Natural killer cell (primary cell): ENCODE measurements at regions not wholly inside any gene's neighbourhood (a gene's known extent, or its start where the extent isn't known, plus 50 kb on each side); places are given as distances from the start of the nearest gene placed in this dataset.
"Not testable (repeated sequence)": the region's sequence is repeated elsewhere in the genome, so short reads cannot be mapped to it uniquely, and the experiment has no call there.

Source experiments
- ATAC-seq, 3 donors: fragments of 150-1000 bp in 2 of 3; fragments of 200-7000 bp in 1 of 3; cut with Tn5 transposase; 1 replicate in 1 of 3; 2 replicates in 2 of 3; pipeline ENCODE4 v1.10.0; 2021; ENCODE audit warnings: mild to moderate bottlenecking in 2 of 3, moderate library complexity in 2 of 3
- DNase-seq, 2 donors: peaks; one replicate each; pipeline versions ENCODE4 v3.0.0 to v3.0.0-alpha.2; 2013 to 2021; ENCODE audit warnings: mixed read lengths in 1 of 2
- H3K27ac ChIP-seq: one replicate; pipeline ENCODE4 v1.5.1; 2013; ENCODE audit warnings: mild to moderate bottlenecking, low read length
- H3K27me3 ChIP-seq: one replicate; pipeline ENCODE4 v1.6.1; 2013; ENCODE audit warnings: low read length; ENCODE audit not compliant: control insufficient read depth, insufficient read depth
- H3K36me3 ChIP-seq: one replicate; pipeline ENCODE4 v1.6.1; 2013; ENCODE audit warnings: low read length; ENCODE audit not compliant: control insufficient read depth, insufficient read depth
- H3K4me1 ChIP-seq: one replicate; pipeline ENCODE4 v1.6.1; 2013; ENCODE audit warnings: low read length; ENCODE audit not compliant: control insufficient read depth, insufficient read depth
- H3K4me3 ChIP-seq: one replicate; pipeline ENCODE4 v1.5.1; 2013; ENCODE audit warnings: low read length
- H3K9me3 ChIP-seq: one replicate; pipeline ENCODE4 v1.6.1; 2013; ENCODE audit warnings: low read length; ENCODE audit not compliant: control insufficient read depth, insufficient read depth
- H3K27ac Mint-ChIP-seq, 2 donors: one replicate each; pipeline ENCODE4 v1.8.0; 2022; ENCODE audit warnings: mild to moderate bottlenecking in 2 of 2, mixed read lengths in 2 of 2, moderate library complexity in 1 of 2
- H3K27me3 Mint-ChIP-seq, 2 donors: one replicate each; pipeline ENCODE4 v1.8.0; 2022; ENCODE audit warnings: low read depth in 2 of 2, mixed read lengths in 2 of 2
- H3K36me3 Mint-ChIP-seq: one replicate; pipeline ENCODE4 v1.8.0; 2022; ENCODE audit warnings: mixed read lengths
- H3K4me1 Mint-ChIP-seq, 2 donors: one replicate each; pipeline ENCODE4 v1.8.0; 2022; ENCODE audit warnings: mixed read lengths in 2 of 2
- H3K4me3 Mint-ChIP-seq: one replicate; pipeline ENCODE4 v1.8.0; 2022; ENCODE audit warnings: mild to moderate bottlenecking, moderate library complexity, mixed read lengths
- H3K9me3 Mint-ChIP-seq, 2 donors: one replicate each; pipeline ENCODE4 v1.8.0; 2022; ENCODE audit warnings: mixed read lengths in 2 of 2
- WGBS: methylation state at CpG from one replicate; pipeline ENCODE4 v1.1.7; 2013; ENCODE audit warnings: missing lambda C conversion rate; ENCODE audit not compliant: insufficient coverage; 5-methylcytosine and 5-hydroxymethylcytosine counted together
- intact Hi-C: fragments of 100-400 bp; cut with micrococcal nuclease; formaldehyde crosslinking; loops from one replicate; pipeline ENCODE4 v1.14.2; 2022
- TF ChIP-seq, protein P1 (sequence below): fragments of 200-600 bp; IDR thresholded peaks from one replicate; pipeline ENCODE4 v1.8.0; 2022; ENCODE audit warnings: antibody characterized with exemption

DNA sequence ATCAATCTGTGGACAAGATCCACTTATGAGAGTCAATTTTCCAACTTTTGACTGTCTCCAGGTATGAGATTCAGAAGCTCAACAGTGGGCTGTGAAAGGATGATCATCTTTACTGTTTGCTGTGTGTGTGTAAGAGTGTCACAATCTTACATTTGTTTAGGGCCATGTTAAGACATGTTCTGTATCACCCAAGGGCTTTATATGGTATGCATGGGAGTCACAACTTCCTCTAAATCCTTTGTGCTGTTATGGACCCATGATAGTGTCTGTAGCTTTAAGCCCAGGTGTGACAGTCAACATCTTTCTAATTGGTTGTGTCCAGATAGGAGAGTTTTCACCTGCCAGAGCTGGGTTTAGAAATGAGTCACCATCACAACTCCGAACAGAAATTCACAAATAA lies 70.2 kb downstream of the ZNF726 start:
- H3K27ac Mint-ChIP-seq, H3K27ac ChIP-seq, H3K27me3 Mint-ChIP-seq, H3K4me3 ChIP-seq, H3K9me3 ChIP-seq, H3K36me3 Mint-ChIP-seq, H3K4me3 Mint-ChIP-seq, H3K9me3 Mint-ChIP-seq, H3K4me1 Mint-ChIP-seq, H3K4me1 ChIP-seq, ATAC-seq, DNase-seq, intact Hi-C loops, H3K27me3 ChIP-seq, H3K36me3 ChIP-seq: not testable (repeated sequence)
- no CpG with 5 or more reads among the region's 1 CpG for WGBS

DNA sequence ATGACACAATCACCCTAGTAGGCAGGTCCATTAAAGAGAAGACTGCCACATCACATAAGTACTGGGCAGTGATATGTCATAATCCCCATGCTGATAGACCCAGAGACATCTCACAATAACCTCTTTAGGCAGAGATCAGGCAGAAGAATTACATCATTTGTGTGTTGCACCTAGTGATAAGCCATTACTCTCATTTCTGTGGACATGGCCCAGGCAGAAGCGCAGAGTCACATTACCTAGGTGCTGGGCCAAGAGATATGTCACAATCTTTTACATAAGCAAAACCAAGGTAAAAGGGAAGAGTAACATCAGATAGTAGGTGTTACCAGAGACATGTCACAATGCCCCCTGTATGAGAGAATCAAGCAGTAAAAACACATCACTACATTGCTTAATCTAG lies 71.9 kb downstream of the ZNF726 start:
- intact Hi-C loops: no loop called here
- H3K9me3 ChIP-seq: no peaks in the 10 kb centered on the region
- H3K27me3 ChIP-seq: no peaks in the 10 kb centered on the region
- H3K9me3 Mint-ChIP-seq: no peaks in the 10 kb centered on the region
- H3K27ac ChIP-seq: no peak overlapping the region
- H3K27ac Mint-ChIP-seq: no peak overlapping the region
- no peak for DNase-seq
- no peak overlapping the region for H3K4me3 Mint-ChIP-seq
- no peak overlapping the region for H3K4me3 ChIP-seq
- 100% methylated on average over 1 of the region's 1 CpG for WGBS
- H3K36me3 ChIP-seq: no peaks in the 10 kb centered on the region
- peak in 2 of 3 donors; percentile 12 to 77 for ATAC-seq
- H3K27me3 Mint-ChIP-seq: no peaks in the 10 kb centered on the region
- TF ChIP-seq, protein P1, sequence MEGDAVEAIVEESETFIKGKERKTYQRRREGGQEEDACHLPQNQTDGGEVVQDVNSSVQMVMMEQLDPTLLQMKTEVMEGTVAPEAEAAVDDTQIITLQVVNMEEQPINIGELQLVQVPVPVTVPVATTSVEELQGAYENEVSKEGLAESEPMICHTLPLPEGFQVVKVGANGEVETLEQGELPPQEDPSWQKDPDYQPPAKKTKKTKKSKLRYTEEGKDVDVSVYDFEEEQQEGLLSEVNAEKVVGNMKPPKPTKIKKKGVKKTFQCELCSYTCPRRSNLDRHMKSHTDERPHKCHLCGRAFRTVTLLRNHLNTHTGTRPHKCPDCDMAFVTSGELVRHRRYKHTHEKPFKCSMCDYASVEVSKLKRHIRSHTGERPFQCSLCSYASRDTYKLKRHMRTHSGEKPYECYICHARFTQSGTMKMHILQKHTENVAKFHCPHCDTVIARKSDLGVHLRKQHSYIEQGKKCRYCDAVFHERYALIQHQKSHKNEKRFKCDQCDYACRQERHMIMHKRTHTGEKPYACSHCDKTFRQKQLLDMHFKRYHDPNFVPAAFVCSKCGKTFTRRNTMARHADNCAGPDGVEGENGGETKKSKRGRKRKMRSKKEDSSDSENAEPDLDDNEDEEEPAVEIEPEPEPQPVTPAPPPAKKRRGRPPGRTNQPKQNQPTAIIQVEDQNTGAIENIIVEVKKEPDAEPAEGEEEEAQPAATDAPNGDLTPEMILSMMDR: no peak
- peaks cover under 1 to 2% of the 10 kb centered on the region in 2 donors for H3K4me1 Mint-ChIP-seq
- no peaks in the 10 kb centered on the region for H3K4me1 ChIP-seq
- H3K36me3 Mint-ChIP-seq: no peaks in the 10 kb centered on the region

- H3K4me3 Mint-ChIP-seq: no peak overlapping the region
- peak in 1 of 2 donors; percentile 10 for DNase-seq
These were observed 76.5 kb downstream of the ZNF726 start for GRCh38 chr19:23991170-23991569.

DNA sequence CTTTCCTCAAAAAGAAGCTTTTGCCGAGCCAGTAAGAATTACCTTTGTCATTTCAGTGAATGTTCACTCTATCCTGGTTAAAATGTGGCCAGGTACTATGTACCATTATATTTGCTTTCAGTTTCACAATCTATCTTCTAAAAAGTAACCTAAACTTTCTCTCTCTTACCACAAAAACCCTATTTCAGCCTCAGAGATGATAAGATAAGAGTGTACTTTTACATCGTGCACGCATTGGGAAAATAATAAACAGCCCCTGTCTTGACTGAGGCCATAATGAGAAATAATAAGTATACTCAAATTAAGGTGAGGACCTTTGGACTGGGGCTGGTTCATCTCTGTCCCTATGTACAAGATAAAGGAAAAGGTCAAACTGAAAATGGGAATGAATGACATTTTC lies 77.7 kb downstream of the ZNF726 start:
- intact Hi-C loops: no loop called here
- Mint-ChIP-seq H3K27ac (no peak overlapping the region), H3K27me3 (no peaks in the 10 kb centered on the region), H3K4me1 (peaks cover 9 to 10% of the 10 kb centered on the region in 2 donors), H3K36me3 (peaks cover 5% of the 10 kb centered on the region), H3K4me3 (no peak overlapping the region), H3K9me3 (peaks cover 8 to 15% of the 10 kb centered on the region in 2 donors)
- WGBS: 5% methylated on average over 3 of the region's 3 CpGs
- Histone ChIP-seq H3K27me3 (no peaks in the 10 kb centered on the region), H3K4me1 (no peaks in the 10 kb centered on the region), H3K36me3 (no peaks in the 10 kb centered on the region), H3K9me3 (no peaks in the 10 kb centered on the region), H3K4me3 (no peak overlapping the region), H3K27ac (no peak overlapping the region)
- TF ChIP-seq, protein P1: no peak
- ATAC-seq (peak in 1 of 3 donors; percentile 48), DNase-seq (peak in 1 of 2 donors; percentile 26)

More at GRCh38 chr19:23991170-23991569, 76.5 kb downstream of the ZNF726 start:
- H3K4me1 ChIP-seq: no peaks in the 10 kb centered on the region
- no peaks in the 10 kb centered on the region for H3K27me3 ChIP-seq
- no peak overlapping the region for H3K4me3 ChIP-seq
- H3K36me3 ChIP-seq: no peaks in the 10 kb centered on the region
- intact Hi-C loops: no loop called here
- no peaks in the 10 kb centered on the region for H3K9me3 ChIP-seq
- H3K27ac ChIP-seq: no peak overlapping the region
- TF ChIP-seq, protein P1: no peak
- Mint-ChIP-seq H3K27ac (no peak overlapping the region), H3K4me1 (peaks cover 9 to 10% of the 10 kb centered on the region in 2 donors), H3K27me3 (no peaks in the 10 kb centered on the region), H3K36me3 (no peaks in the 10 kb centered on the region), H3K9me3 (peaks cover 4 to 10% of the 10 kb centered on the region in 2 donors)
- ATAC-seq: no peak
- WGBS: no CpG with 5 or more reads among the region's 1 CpG
